ENCODE measurements at regions not wholly inside any gene's neighbourhood (a gene's known extent, or its start where the extent isn't known, plus 50 kb on each side); places are given as distances from the start of the nearest gene placed in this dataset.
A peak's percentile ranks its signal among the peaks of the same experiment; 100 is the strongest.

- TF ChIP-seq, protein P1, sequence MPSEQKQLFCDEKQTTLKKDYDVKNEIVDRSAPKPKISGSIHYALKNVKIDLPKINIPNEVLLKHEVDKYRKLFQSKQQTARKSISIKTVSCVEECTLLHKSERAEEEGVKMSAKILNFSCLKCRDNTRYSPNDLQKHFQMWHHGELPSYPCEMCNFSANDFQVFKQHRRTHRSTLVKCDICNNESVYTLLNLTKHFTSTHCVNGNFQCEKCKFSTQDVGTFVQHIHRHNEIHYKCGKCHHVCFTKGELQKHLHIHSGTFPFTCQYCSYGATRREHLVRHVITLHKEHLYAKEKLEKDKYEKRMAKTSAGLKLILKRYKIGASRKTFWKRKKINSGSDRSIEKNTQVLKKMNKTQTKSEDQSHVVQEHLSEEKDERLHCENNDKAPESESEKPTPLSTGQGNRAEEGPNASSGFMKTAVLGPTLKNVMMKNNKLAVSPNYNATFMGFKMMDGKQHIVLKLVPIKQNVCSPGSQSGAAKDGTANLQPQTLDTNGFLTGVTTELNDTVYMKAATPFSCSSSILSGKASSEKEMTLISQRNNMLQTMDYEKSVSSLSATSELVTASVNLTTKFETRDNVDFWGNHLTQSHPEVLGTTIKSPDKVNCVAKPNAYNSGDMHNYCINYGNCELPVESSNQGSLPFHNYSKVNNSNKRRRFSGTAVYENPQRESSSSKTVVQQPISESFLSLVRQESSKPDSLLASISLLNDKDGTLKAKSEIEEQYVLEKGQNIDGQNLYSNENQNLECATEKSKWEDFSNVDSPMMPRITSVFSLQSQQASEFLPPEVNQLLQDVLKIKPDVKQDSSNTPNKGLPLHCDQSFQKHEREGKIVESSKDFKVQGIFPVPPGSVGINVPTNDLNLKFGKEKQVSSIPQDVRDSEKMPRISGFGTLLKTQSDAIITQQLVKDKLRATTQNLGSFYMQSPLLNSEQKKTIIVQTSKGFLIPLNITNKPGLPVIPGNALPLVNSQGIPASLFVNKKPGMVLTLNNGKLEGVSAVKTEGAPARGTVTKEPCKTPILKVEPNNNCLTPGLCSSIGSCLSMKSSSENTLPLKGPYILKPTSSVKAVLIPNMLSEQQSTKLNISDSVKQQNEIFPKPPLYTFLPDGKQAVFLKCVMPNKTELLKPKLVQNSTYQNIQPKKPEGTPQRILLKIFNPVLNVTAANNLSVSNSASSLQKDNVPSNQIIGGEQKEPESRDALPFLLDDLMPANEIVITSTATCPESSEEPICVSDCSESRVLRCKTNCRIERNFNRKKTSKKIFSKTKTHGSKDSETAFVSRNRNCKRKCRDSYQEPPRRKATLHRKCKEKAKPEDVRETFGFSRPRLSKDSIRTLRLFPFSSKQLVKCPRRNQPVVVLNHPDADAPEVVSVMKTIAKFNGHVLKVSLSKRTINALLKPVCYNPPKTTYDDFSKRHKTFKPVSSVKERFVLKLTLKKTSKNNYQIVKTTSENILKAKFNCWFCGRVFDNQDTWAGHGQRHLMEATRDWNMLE (tag by site-specific recombination; conservative IDR thresholded peaks at IDR 0.05; ENCODE audit: low read depth) = no peak
Measured at GRCh38 chr11:69552951-69553350, 71.5 kb downstream of the LINC01488 start (continued).

- CTCF ChIA-PET = no interaction called here
Measured at GRCh38 chr11:69553416-69554357, 72.2 kb downstream of the LINC01488 start.

GRCh38 chr11:69554849-69555248, 73.4 kb downstream of the LINC01488 start:
- TF ChIP-seq ZNF639 (tag by site-specific recombination; IDR thresholded peaks at IDR 0.05) = no peak
- TF ChIP-seq ZNF623 (tag by site-specific recombination; IDR thresholded peaks at IDR 0.05) = no peak
- no peak for TF ChIP-seq ZNF544 (tag by site-specific recombination; IDR thresholded peaks at IDR 0.05)
- no peak for TF ChIP-seq ZNF416 (tag by site-specific recombination; IDR thresholded peaks at IDR 0.05)
- no peak for TF ChIP-seq ZNF792 (tag by site-specific recombination; IDR thresholded peaks at IDR 0.05)
- no peak for TF ChIP-seq TCF7L2 (IDR thresholded peaks at IDR 0.05; ENCODE audit: borderline replicate concordance, low read depth, low read length)
- no peak for TF ChIP-seq YY1 (tag by site-specific recombination; IDR thresholded peaks at IDR 0.05)
- TF ChIP-seq AEBP2 (tag by site-specific recombination; IDR thresholded peaks at IDR 0.05; ENCODE audit: borderline replicate concordance) = no peak
- no peak for TF ChIP-seq IKZF3 (tag by site-specific recombination; IDR thresholded peaks at IDR 0.05)
- TF ChIP-seq ZNF114 (tag by site-specific recombination; IDR thresholded peaks at IDR 0.05) = no peak
- no peak for TF ChIP-seq ZNF155 (tag by site-specific recombination; IDR thresholded peaks at IDR 0.05)
- no peak for TF ChIP-seq ZNF449 (tag by site-specific recombination; IDR thresholded peaks at IDR 0.05)
- POLR2A ChIA-PET = no interaction called here

More at GRCh38 chr11:69553416-69554357, 72.2 kb downstream of the LINC01488 start:
- Histone ChIP-seq H3K9me3 (ENCODE audit: control insufficient read depth, insufficient read depth, low read depth, low read length) (no peaks in the 10 kb centered on the region), H3K4me1 (ENCODE audit: control insufficient read depth, insufficient read depth, low read length) (no peaks in the 10 kb centered on the region), H3K36me3 (ENCODE audit: control insufficient read depth in 2 of 2, insufficient read depth in 1 of 2, low read length in 2 of 2) (no peaks in the 10 kb centered on the region), H3K4me3 (ENCODE audit: low read depth, low read length) (no peak overlapping the region), H3K27ac (ENCODE audit: extremely low read depth, low read depth, low read length) (no peak overlapping the region)
- POLR2A ChIA-PET = no interaction called here
- TF ChIP-seq ZNF202 (tag by site-specific recombination; IDR thresholded peaks at IDR 0.05; ENCODE audit: borderline replicate concordance) = no peak
- TF ChIP-seq GLIS1 (tag by site-specific recombination; IDR thresholded peaks at IDR 0.05) = peak; percentile 86

More at GRCh38 chr11:69554849-69555248, 73.4 kb downstream of the LINC01488 start:
- H3K4me3 ChIP-seq (ENCODE audit: low read depth, low read length) = no peak overlapping the region
- no peaks in the 10 kb centered on the region for H3K9me3 ChIP-seq (ENCODE audit: control insufficient read depth, insufficient read depth, low read depth, low read length)
- no peaks in the 10 kb centered on the region for H3K36me3 ChIP-seq (ENCODE audit: control insufficient read depth in 2 of 2, insufficient read depth in 1 of 2, low read length in 2 of 2)
- no peaks in the 10 kb centered on the region for H3K4me1 ChIP-seq (ENCODE audit: control insufficient read depth, insufficient read depth, low read length)
- CTCF ChIA-PET = no interaction called here
- no peak overlapping the region for H3K27ac ChIP-seq (ENCODE audit: extremely low read depth, low read depth, low read length)
